ENCODE measurements at regions not wholly inside any gene's neighbourhood (a gene's known extent, or its start where the extent isn't known, plus 50 kb on each side); places are given as distances from the start of the nearest gene placed in this dataset.
"Not testable (repeated sequence)": the region's sequence is repeated elsewhere in the genome, so short reads cannot be mapped to it uniquely, and the experiment has no call there.

GRCh38 chr4:128688846-128689437 lies 120.6 kb upstream of the JADE1 start:
- no peak for DNase-seq (ENCODE audit: low read depth)

GRCh38 chr4:128688033-128688721 lies 121.3 kb upstream of the JADE1 start:
- no peak for DNase-seq (ENCODE audit: low read depth)

GRCh38 chr4:128686810-128687209 lies 122.7 kb upstream of the JADE1 start:
- no peak for DNase-seq (ENCODE audit: low read depth)

- DNase-seq (ENCODE audit: low read depth): no peak
Measured at GRCh38 chr4:128686032-128686465, 123.5 kb upstream of the JADE1 start.

- DNase-seq (ENCODE audit: low read depth): no peak
Measured at GRCh38 chr4:128684016-128684415, 125.5 kb upstream of the JADE1 start.

- DNase-seq (ENCODE audit: low read depth): no peak
Measured at GRCh38 chr4:128682942-128683666, 126.4 kb upstream of the JADE1 start.

- DNase-seq (ENCODE audit: low read depth): no peak
Measured at GRCh38 chr4:128676095-128676494, 133.4 kb upstream of the JADE1 start.

GRCh38 chr4:128675083-128675482 lies 134.4 kb upstream of the JADE1 start:
- no peak for DNase-seq (ENCODE audit: low read depth)

- DNase-seq (ENCODE audit: low read depth): not testable (repeated sequence)
Measured at GRCh38 chr4:128673159-128673558, 136.3 kb upstream of the JADE1 start.

- DNase-seq (ENCODE audit: low read depth): not testable (repeated sequence)
Measured at GRCh38 chr4:128672596-128672995, 136.9 kb upstream of the JADE1 start.

GRCh38 chr4:128670513-128670912 lies 139.0 kb upstream of the JADE1 start:
- no peak for DNase-seq (ENCODE audit: low read depth)

- DNase-seq (ENCODE audit: low read depth): no peak
Measured at GRCh38 chr4:128668566-128668965, 140.9 kb upstream of the JADE1 start.

GRCh38 chr4:128665514-128665913 lies 144.0 kb upstream of the JADE1 start:
- DNase-seq (ENCODE audit: low read depth): no peak

- no peak for DNase-seq (ENCODE audit: low read depth)
Measured at GRCh38 chr4:128663325-128663724, 146.2 kb upstream of the JADE1 start.

- DNase-seq (ENCODE audit: low read depth): no peak
Measured at GRCh38 chr4:128661479-128661878, 148.0 kb upstream of the JADE1 start.

- DNase-seq (ENCODE audit: low read depth): no peak
Measured at GRCh38 chr4:128660361-128661215, 148.9 kb upstream of the JADE1 start.

GRCh38 chr4:128658214-128658631 lies 151.3 kb upstream of the JADE1 start:
- DNase-seq (ENCODE audit: low read depth): no peak

GRCh38 chr4:128657638-128658037 lies 151.9 kb upstream of the JADE1 start:
- DNase-seq (ENCODE audit: low read depth): no peak

- no peak for DNase-seq (ENCODE audit: low read depth)
Measured at GRCh38 chr4:128654465-128654864, 155.0 kb upstream of the JADE1 start.

GRCh38 chr4:128653527-128654444 lies 155.7 kb upstream of the JADE1 start:
- DNase-seq (ENCODE audit: low read depth): no peak
